T-helper 1 cell treated with Interleukin-12 subunit alpha and Interleukin-12 subunit beta and Interleukin-4 antibody, amounts not matched to agents 30 ng/mL and 1 ng/mL, for 36 hours (primary cell): ENCODE measurements at regions not wholly inside any gene's neighbourhood (a gene's known extent, or its start where the extent isn't known, plus 50 kb on each side); places are given as distances from the start of the nearest gene placed in this dataset.

Experiments used
- intact Hi-C: fragments of 100-400 bp; cut with micrococcal nuclease; formaldehyde crosslinking; loops from one replicate; pipeline ENCODE4 v1.15.1; 2024

DNA sequence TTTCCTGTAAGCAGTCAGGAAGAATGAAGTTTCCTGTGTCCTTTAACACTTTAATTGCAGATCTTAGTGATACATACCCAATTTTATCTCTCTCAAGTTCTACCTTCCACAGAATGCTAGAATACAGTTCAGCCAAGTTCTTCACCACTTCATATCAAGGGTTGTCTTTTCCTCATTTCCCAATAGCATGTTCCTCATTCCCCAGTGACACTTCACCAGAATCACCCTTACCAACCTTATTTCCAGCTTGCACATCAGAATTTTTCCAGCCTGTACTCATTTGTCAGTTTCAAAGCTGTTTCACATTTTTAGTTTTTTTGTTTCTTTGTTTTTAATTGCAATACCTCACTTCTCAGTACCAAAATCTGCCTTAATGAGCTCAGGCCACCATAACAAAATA lies 126.1 kb downstream of the ESM1 start:
- intact Hi-C loops, result no loop called here

DNA sequence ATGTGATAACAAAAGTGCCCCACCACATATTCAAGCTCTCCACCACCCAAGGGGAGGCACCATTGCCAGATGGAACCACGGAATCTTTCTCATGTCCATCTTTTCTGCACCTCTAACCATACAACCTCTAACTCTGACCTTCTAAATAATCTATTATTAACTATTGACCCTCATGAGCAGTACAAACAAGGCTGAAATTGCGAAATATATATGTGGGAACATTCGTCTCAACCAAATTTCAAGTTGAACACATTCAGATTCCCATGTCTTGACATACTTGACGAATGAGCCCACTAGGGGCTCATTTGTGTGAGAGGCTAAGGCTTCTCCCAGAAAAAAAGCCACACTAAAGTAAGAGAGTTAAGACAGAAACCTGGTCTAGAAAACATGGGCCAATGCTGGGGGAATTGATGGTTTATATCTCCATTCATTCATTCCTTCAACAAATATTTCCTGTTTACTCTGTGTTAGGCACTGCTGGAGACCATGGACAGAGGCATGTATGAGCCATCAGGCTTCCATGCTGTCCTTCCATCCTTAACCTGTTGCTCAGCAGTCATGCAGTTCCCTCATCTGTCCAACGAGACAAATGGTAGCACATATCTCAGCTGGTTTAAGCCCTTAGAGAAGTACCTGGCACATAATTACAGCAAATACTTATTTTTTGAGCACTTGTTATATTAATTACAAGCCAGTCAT lies 130.4 kb downstream of the ESM1 start:
- intact Hi-C loops, result loop anchor here (5.0 kb wide), 1 partner anchor 613 kb away; no protein-coding TSS in a partner anchor

DNA sequence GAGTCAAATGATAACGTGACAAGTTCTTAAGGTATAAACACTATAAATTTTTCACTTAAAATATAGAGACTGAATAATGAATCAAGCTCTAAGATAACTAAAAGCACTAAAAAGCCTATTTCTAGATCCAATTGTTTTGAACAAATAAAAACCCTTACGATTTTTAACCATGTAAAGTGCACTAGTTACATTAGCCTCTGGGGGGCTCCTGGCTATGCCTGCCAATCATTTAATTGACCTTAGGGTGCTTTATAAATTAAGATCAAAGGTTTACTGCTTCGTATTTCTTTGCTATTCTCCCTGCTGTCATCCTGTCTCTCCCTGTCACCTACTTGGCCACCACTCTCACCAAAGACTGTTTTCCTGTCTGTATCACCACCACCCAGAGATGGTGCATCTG lies 133.4 kb downstream of the ESM1 start:
- intact Hi-C loops, result loop anchor here (5.0 kb wide), 1 partner anchor 610 kb away; no protein-coding TSS in a partner anchor

DNA sequence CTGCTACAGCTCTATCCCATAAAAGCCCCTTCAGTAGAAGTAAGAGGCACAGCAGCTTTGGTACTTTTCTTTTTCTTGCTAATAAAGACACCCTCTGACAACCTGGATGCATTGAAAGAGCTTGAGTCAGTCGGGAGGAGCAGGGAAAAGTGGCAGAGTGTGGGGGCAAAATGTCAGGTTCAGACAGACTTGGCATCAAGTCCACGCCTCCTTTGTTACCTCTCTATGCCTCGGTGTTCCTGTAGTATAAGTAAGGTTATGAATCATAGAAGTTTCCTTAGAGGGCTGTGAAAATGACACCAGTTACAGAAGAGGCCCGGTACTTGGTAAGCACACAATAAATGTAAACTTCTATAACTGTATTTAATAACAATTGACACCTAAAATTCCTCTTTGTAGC lies 133.9 kb downstream of the ESM1 start:
- intact Hi-C loops, result loop anchor here (5.0 kb wide), 1 partner anchor 609 kb away; no protein-coding TSS in a partner anchor

DNA sequence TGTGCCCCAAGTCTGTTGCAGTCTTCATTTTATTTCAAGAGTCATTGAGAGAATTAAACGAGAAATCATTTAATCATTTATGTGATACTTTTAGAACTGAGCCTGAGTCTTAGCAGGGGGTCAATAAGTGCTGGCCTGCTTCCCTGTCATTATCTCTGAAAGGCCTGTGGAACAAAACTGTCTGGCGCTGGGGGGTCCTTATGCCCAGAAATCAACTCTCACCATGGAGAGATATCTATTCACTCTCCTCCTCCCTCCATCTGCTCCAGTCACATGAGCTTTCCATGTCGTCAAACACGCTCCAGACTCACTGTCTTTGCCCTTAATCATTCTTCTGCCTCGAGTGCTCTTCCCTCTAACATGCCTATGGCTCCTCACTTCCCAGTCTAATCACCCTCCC lies 136.8 kb downstream of the ESM1 start:
- intact Hi-C loops, result no loop called here

DNA sequence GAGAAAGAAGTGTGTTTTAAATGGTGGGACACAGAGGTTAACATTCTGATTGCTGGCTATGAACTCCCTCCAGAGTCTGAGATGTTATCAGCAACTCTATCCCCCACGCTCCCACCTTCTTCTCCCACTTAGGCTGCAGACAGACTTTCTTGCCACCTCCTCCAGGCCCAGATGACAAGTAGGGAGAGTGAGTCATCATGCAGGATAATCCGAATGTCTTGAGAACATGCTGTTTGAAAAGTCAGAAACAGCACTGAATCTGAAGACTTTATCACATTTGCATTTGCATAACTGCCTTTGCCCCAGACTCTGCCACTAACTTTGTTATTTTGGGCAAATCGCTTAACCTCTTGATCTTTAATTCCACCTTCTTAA lies 139.8 kb downstream of the ESM1 start:
- intact Hi-C loops, result loop anchor here (1.0 to 2.0 kb wide), 9 partner anchors 22 to 535 kb away; partner anchors contain the start of genes ARL15 and SNX18

DNA sequence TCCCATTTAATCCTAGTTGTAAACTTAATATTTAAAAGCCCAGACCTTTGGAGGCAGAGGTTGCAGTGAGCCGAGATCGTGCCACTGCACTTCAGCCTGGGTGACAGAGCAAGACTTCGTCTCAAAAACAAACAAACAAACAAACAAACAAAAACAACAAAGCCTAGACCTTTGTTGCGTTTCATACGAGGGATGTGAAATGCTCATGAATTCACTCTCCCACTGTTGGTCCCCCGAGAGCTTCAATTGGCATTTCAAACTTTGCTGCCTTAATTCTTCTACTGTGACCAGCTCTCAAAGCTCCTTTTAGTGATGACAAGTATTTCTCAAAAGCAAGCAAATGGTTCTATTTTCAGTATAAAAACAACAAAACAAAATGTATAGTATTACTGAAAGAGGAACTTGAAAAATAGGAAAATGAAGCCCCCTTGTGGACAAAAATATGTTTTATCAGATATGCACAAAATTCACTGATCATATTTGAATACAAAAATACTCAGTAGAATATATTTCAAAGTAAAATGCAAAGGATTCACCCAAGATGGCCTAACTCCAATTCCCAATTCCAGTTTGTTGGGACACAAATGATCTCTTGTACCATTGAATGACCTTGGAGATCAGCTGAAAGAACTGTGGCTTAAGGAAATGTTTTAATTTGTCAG lies 140.4 kb downstream of the ESM1 start:
- intact Hi-C loops, result loop anchor here (1.0 to 2.0 kb wide), 9 partner anchors 22 to 535 kb away; partner anchors contain the start of genes ARL15 and SNX18

DNA sequence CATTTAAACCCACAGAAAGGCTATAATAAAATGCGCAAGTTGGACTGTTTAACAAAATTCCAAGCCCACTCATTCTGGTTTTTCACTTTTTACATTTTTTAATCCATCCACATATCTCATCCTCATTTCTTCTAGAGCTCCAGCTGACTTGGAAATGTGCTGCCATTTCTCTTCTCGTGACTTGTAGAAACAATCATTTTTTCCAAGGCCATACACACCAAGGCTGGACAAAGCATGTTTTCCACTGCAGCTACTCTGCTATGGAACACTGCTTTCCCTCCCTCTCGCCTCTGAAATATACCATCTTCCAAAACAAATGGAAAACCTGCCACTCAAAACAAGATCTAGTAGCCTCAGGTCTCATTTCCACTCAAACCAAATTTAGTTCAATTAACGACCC lies 141.1 kb downstream of the ESM1 start:
- intact Hi-C loops, result loop anchor here (2.0 kb wide), 1 partner anchor 59 kb away; no protein-coding TSS in a partner anchor

DNA sequence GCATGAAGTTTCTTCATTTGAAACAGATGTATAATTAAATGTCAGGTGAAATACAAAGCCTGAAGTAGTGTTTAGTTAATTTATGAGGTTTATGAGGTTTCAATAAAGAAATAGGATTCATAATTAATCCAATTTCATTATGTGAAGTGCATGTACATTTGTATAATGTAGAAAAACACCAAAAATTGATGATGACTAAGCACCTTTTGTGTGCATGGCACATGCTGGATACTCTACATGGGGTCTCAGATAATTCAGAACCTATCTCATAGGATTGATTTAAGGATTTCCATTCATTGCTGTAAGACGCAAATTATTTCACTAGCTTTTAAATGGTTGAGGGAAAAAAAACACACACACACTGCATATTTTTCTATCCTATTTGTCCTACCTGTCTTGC lies 143.9 kb downstream of the ESM1 start:
- intact Hi-C loops, result no loop called here

DNA sequence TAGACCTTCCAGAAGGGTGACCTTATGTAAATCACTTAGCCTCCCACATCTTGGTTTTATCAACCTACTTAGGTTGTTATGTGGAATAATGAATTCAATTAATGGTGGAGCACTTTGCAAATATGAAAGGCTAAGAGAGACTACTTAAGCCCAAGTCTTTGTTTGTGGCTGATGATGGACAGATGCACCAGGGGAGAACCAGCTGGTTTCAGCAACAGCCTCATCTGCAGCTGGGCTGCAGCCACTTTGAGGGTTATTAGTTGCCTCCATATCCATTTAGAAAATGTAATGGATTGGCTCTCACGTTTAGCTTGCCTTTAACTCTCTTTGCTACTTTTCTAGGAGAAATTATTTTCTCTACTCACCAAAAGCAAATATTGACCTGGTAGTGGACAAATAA lies 146.6 kb downstream of the ESM1 start:
- intact Hi-C loops, result no loop called here

DNA sequence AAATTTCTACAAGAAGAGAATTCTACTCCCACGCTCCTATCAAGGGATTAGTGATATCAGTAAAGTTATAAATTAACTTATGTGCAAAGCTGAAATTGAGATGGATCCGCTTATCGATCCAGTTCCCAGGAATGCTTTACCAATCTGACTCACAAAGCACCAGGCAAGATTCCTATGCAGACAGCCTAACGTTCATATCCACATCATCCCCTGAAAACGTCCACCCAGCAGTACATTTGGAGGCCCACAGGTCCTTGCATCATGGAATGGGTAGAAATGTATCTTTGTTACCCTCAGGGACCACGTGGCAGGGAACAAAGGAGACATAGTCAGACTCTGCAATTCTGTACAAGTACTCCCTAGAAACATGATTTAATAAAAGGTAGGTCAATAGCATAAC lies 147.4 kb downstream of the ESM1 start:
- intact Hi-C loops, result no loop called here

DNA sequence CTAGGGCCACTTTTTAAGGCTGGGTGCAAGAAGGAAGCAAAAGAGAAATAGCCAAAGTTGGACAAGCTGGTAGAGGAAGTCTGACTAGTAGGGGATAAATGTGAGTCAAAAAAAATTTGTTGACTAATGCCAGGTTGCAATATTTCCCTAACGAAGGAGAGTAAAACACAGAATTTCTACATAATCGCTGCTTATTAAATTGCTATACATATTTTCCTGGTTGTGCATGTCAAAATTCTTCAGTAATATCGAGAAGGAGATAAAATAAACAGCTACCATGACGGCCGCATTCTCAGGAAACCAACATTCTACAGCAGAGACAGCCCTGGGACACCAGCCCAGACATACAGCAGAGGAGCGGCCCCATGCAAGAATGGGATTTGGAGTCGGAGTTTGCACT lies 148.3 kb downstream of the ESM1 start:
- intact Hi-C loops, result no loop called here

DNA sequence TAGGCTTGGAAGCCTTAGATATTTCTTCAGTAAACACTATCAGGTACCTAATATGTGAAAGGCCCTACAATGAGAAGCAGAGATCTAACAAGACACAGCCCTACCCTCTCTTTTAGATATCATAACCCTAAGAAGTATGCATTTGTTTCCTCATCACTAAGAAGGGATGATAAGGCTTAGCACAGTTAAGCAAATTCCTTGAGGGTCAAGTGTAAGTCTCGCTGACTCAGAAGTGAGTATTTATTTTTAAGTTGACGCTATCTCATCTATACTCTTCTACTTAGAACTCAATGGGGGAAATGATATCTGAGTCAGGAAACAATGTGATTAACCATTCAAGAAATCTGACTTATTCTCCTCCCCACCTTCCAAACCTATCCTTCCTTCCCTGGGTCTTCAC lies 149.7 kb downstream of the ESM1 start:
- intact Hi-C loops, result no loop called here

DNA sequence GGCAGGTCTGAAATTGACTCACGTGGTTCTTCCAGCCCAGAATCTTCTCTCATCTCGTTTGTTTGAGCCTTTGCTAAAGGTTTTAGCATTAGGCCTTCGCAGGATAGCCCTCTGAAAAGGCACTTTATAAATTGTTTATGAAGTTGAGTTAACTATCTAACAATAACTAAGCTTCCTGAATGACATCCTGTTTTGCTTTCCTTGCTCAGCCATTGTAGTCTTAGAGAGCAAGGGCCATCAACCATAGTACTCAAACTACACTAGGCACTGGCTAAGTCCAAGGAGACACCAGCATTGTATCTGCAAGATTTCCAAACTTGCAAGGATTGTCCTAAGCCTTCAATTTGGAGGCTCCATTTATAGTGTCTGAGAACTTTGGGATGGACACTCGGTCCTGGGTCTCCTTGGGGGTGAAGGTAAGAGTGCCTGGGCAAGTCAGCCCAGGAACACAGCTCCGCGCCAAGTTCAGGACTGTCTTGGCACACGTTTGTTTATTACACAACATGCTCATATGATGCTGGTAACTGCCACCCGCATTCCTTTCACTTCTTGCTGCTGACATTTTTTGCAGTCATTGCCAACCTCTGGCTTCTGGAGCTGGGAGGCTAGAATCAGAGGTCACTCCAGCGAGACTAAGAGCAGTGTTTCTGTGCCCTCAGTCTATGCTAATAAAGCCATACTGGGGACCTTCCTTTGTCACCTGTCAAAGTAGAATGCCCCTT lies 151.1 kb downstream of the ESM1 start:
- intact Hi-C loops, result no loop called here

DNA sequence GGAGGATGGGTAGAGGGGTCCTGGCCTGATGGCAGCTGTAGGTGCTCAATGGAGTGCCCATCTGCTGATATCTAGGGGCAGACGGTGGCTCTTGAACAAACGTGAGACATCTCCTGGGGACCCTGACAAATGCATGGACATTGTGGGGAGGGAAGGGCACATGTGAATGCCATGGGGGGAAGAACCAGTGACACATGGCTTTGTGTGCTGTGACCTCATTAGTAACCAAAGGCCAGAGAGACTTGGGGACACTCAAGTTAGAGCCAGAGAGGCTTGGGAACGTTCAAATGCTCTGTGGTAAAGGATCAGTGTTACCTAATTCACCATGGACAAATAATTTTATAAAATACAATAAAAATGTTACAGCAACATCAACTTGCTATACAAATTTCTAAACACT lies 151.8 kb downstream of the ESM1 start:
- intact Hi-C loops, result loop anchor here (2.0 kb wide), 1 partner anchor 39 kb away; no protein-coding TSS in a partner anchor

DNA sequence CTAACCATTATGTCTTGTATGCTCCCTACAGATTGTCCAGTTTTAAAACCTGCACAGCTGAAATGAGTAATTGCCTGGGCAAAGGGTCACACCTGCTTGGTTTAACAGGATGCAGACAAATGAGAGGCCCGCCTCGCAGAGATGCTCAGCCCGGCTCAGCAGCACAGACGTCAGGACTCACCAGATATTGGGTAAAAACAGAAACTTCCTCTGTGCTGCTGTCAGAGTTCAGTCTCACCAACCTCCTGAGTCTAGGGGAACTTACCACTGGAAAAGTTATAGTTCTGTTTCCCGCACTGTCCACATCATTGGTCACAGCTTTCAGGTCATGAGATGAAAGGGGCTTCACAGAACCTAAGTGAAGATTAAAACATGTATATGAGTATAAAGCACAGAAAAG lies 152.5 kb downstream of the ESM1 start:
- intact Hi-C loops, result loop anchor here (2.0 kb wide), 1 partner anchor 38 kb away; no protein-coding TSS in a partner anchor

DNA sequence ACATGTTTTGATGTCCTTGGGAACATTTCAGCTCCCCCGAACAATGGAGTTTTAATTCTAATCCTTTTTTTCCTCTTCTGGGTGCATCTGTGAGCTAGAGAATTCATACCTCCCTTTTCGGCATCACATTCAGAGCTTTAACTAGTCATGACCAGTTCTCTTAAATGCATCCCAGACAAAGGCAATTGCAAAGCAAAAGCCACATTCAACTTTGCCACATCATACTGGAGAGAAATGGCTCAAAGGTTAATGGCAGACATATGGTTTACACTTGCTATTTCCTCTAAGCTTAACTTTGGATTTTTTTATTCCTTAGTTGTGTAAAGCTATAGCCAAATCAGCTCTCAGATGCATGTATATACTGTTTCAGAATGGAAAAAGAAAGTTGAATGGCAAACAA lies 153.3 kb downstream of the ESM1 start:
- intact Hi-C loops, result loop anchor here (2.0 kb wide), 1 partner anchor 37 kb away; no protein-coding TSS in a partner anchor

DNA sequence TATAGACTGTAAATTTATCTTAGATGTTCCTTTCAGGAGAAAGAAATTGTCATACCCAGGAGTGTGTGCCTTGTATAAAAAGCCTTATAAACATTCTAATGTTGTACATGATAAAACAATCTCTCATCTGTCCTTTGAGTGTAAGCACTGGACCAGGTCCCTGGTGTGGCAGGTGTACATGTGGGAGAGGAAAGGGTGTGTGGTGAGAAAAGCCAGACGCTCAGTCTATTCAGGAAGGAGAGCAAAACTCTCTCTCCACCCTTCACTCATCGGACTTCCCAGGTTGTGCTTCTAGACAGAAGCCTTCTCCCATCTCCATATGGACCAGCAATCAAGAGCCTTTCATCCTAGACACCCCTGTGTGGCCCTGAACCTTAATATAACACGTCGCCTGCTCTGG lies 154.2 kb downstream of the ESM1 start:
- intact Hi-C loops, result no loop called here

DNA sequence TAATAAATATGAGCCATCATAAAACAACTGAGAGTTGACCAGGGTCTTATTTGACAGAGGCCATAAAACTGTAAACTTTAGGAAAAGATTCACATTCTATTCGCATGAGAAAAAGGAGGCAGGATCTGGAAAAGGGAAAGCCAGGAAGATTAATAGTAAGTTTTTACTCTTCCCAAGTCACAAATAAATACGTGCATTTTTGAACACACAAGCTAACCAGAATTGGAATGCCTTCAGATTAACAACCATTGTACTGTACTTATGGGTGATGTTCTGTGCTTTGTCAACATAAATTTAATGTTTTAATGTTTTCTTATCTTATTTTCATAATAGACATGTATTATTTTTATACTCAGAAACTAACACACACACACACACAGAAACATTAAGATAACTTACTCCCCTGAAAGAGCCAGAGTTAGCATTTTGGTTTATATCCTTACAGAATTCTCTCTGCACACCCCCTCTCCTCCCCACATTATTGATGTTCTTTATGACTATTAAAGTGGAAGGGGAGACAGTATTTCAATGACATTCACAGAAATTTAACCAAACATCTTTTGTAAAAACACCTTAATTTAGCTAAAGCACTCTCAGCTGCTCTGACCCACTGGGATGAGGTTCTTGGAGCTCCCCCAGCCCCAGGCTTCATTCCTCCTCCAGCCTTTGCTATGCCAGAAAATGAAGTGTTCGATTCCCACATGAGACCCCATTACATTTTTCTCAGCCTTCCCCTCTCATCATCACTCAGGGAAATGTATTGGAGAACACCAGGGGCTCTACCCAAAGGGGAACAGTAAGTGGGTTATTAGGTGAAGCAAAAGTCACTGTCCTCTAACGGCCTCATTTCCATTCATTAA lies 155.5 kb downstream of the ESM1 start:
- intact Hi-C loops, result no loop called here

DNA sequence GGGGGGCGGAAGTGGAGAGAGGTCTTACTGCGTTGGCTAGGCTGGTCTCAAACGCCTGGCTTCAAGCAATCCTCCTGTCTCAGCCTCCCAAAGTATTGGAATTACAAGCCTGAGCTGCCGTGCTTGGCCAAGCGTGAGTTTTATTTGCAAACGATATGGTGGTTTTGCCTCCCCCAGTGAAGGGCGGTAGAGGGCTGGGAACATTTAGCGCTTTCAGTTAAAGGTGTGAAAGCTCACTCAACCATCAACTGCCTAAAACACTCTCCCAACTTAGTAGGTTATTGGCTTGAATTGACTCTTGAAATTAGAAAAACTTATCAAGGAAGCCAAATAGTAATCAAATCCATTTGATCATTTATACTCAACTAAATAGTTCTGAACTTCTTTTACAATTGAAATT lies 156.3 kb downstream of the ESM1 start:
- intact Hi-C loops, result no loop called here

DNA sequence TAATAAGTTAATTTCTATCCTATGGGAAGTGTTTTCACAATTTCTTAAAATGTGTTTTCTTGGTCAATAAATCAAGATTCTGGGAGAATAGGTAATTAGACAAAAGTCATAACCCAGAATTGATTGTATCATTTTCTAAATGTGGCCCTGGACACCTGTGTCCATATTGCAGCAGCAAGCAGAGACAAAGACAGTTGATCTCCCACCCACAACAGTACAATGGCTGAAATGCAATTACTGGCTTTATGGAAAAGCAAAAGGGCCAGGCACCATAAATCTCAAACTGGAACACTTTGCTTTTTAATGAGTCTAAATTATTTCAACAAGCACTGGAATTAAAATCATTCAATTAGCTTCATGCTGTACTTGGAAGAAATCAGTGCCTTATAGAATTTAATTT lies 157.2 kb downstream of the ESM1 start:
- intact Hi-C loops, result no loop called here
